Heart left ventricle (tissue), 16 donors: ENCODE measurements at regions not wholly inside any gene's neighbourhood (a gene's known extent, or its start where the extent isn't known, plus 50 kb on each side); places are given as distances from the start of the nearest gene placed in this dataset.

Experiments used
- ATAC-seq, 4 donors: fragments of 200-7000 bp; cut with Tn5 transposase; one replicate each; pipeline ENCODE4 v1.9.1; 2020 to 2022; ENCODE audit warnings: moderate library complexity in 4 of 4, mild to moderate bottlenecking in 3 of 4, moderate number of reproducible peaks in 1 of 4
- DNase-seq, 5 donors: peaks; one replicate each; pipeline ENCODE4 v3.0.0-alpha.2; 2020
- H3K27ac ChIP-seq, 12 donors: fragments of 200-600 bp; sonication (generic) in 4 of 12; one replicate each; pipeline versions ENCODE4 v1.5.0 to v1.8.0; 2016 to 2022; ENCODE audit warnings: mild to moderate bottlenecking in 2 of 12
- H3K27me3 ChIP-seq, 9 donors: fragments of 200-600 bp; sonication (generic) in 2 of 9; one replicate each; pipeline versions ENCODE4 v1.5.1 to v1.8.0; 2016 to 2022; ENCODE audit warnings: mild to moderate bottlenecking in 3 of 9
- H3K36me3 ChIP-seq, 9 donors: fragments of 200-600 bp; sonication (generic) in 2 of 9; one replicate each; pipeline versions ENCODE4 v1.5.0 to v1.8.0; 2018 to 2022; ENCODE audit warnings: mild to moderate bottlenecking in 2 of 9
- H3K4me1 ChIP-seq, 12 donors: fragments of 200-600 bp; sonication (generic) in 4 of 12; one replicate each; pipeline versions ENCODE4 v1.5.0 to v1.8.0; 2016 to 2022; ENCODE audit warnings: mild to moderate bottlenecking in 3 of 12
- H3K4me3 ChIP-seq, 12 donors: fragments of 200-600 bp; sonication (generic) in 4 of 12; one replicate each; pipeline versions ENCODE4 v1.5.0 to v1.8.0; 2017 to 2022; ENCODE audit warnings: mild to moderate bottlenecking in 9 of 12, moderate library complexity in 4 of 12
- H3K9me3 ChIP-seq, 12 donors: fragments of 200-600 bp; sonication (generic) in 4 of 12; one replicate each; pipeline versions ENCODE4 v1.5.0 to v1.8.0; 2016 to 2022; ENCODE audit warnings: mild to moderate bottlenecking in 1 of 12
- POLR2A ChIP-seq, 2 donors: fragments of 450-650 bp; IDR thresholded peaks; one replicate each; pipeline ENCODE4 v1.6.1; 2017; ENCODE audit warnings: antibody characterized with exemption in 2 of 2, mild to moderate bottlenecking in 2 of 2, moderate library complexity in 2 of 2
- WGBS, 4 donors: extraction: QIAGEN DNeasy Blood & Tissue Kit in 2 of 4; methylation state at CpG; one replicate each; pipeline versions ENCODE4 v1.1.5 to v1.1.7; 2013 to 2018; 5-methylcytosine and 5-hydroxymethylcytosine counted together
- intact Hi-C, 10 donors: fragments of 100-400 bp; cut with DNase I; formaldehyde crosslinking; loops; one replicate each; pipeline versions ENCODE4 v1.11.1 to v1.14.2; 2022
- TF ChIP-seq, protein P1 (sequence below), 12 donors: fragments of 200-600 bp; sonication (generic) in 4 of 12; IDR thresholded peaks; one replicate each; pipeline versions ENCODE4 v1.5.0 to v1.8.0; 2018 to 2022; ENCODE audit warnings: antibody characterized with exemption in 12 of 12, mild to moderate bottlenecking in 5 of 12
- donor health status: ischemic (EF 13 %, LVEDD 7.1; RV severe dilation, severe dysfunction).
- donor health status: healthy with polysubstance abuse.
- donor health status: DM: no; HTN: yes; CAD: no.
- donor health status: DM: no; HTN: no; CAD: no.
- donor health status: ischemic (EF 25% LVEDD 6.9; RV normal size, moderate dysfunction).
- donor health status: ischemic (EF 25% LVEDD 5.7; RV mildly dilated, moderate dysfunction).
- donor health status: healthy.
- donor health status: DM: yes; HTN: yes; CAD: no.
- donor health status: ischemic (EF 35%, LVEDD 5.7; RV mildly dilated, moderate dysfunction).
- donor health status: nonischemic (EF 11% LVEDD 7.7; RV severe dilation, severe dysfunction).
- donor health status: DM: yes; HTN: yes; CAD: no.
- donor health status: PGD.
- donor health status: ischemic (EF 29% LVEDD 5.4; RV normal size, mild dysfunction).
- donor health status: nonischemic (EF 23%, LVEDD 6.1; RV moderate dilation, normal function).

GRCh38 chr2:48856144-48856543, 100.6 kb upstream of the LHCGR start:
- DNase-seq = no peak
- Histone ChIP-seq H3K9me3 (no peaks in the 10 kb centered on the region), H3K4me1 (no peaks in the 10 kb centered on the region), H3K27me3 (peaks cover 0 to 7% (median 0%) of the 10 kb centered on the region in 9 donors), H3K27ac (no peak overlapping the region), H3K36me3 (no peaks in the 10 kb centered on the region), H3K4me3 (no peak overlapping the region)
- TF ChIP-seq, protein P1, sequence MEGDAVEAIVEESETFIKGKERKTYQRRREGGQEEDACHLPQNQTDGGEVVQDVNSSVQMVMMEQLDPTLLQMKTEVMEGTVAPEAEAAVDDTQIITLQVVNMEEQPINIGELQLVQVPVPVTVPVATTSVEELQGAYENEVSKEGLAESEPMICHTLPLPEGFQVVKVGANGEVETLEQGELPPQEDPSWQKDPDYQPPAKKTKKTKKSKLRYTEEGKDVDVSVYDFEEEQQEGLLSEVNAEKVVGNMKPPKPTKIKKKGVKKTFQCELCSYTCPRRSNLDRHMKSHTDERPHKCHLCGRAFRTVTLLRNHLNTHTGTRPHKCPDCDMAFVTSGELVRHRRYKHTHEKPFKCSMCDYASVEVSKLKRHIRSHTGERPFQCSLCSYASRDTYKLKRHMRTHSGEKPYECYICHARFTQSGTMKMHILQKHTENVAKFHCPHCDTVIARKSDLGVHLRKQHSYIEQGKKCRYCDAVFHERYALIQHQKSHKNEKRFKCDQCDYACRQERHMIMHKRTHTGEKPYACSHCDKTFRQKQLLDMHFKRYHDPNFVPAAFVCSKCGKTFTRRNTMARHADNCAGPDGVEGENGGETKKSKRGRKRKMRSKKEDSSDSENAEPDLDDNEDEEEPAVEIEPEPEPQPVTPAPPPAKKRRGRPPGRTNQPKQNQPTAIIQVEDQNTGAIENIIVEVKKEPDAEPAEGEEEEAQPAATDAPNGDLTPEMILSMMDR (IDR thresholded peaks at IDR 0.05) = no peak
- TF ChIP-seq POLR2A (IDR thresholded peaks at IDR 0.05) = no peak
- 91 to 97% (median 95%) methylated on average over 4 of the region's 4 CpGs for WGBS, 4 donors
- ATAC-seq = no peak
- intact Hi-C loops = no loop called here

GRCh38 chr2:48855142-48855541, 99.6 kb upstream of the LHCGR start:
- Histone ChIP-seq H3K36me3 (no peaks in the 10 kb centered on the region), H3K27me3 (peaks cover 0 to 7% (median 0%) of the 10 kb centered on the region in 9 donors), H3K4me3 (no peak overlapping the region), H3K4me1 (no peaks in the 10 kb centered on the region), H3K9me3 (no peaks in the 10 kb centered on the region), H3K27ac (no peak overlapping the region)
- ATAC-seq (no peak), DNase-seq (no peak)
- TF ChIP-seq, protein P1 (IDR thresholded peaks at IDR 0.05) = no peak
- TF ChIP-seq POLR2A (IDR thresholded peaks at IDR 0.05) = no peak
- intact Hi-C loops = no loop called here
- WGBS, 4 donors = 48 to 57% (median 53%) methylated on average over 2 of the region's 2 CpGs

DNA sequence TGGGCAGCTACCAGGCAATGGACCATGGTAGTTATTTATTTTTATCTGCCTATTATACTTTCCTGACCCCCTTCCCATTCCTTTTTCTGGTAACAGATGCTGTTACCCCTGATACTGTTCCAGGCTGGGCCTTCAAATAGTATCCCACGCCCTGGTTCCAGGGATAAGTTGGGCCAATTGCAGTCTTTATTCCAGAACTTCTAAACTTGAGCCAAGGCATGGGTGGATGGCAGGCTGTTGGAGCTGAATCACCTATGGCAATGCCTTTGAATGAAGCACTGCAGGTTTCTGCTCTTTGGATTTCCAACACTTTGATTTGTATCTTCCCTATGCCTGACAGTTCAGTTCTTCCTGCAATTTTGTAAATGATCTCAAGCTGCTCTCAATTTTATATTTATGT, 99.2 kb upstream of the LHCGR start:
- ATAC-seq = no peak
- H3K9me3 ChIP-seq = no peaks in the 10 kb centered on the region
- no peak overlapping the region for H3K27ac ChIP-seq
- WGBS, 4 donors = 77 to 95% (median 84%) methylated on average over 1 of the region's 1 CpG
- no peak for DNase-seq
- H3K27me3 ChIP-seq = peaks cover 0 to 7% (median 0%) of the 10 kb centered on the region in 9 donors
- H3K4me3 ChIP-seq = no peak overlapping the region
- TF ChIP-seq POLR2A (IDR thresholded peaks at IDR 0.05) = no peak
- TF ChIP-seq, protein P1 (IDR thresholded peaks at IDR 0.05) = no peak
- intact Hi-C loops = no loop called here
- no peaks in the 10 kb centered on the region for H3K36me3 ChIP-seq
- H3K4me1 ChIP-seq = no peaks in the 10 kb centered on the region

DNA sequence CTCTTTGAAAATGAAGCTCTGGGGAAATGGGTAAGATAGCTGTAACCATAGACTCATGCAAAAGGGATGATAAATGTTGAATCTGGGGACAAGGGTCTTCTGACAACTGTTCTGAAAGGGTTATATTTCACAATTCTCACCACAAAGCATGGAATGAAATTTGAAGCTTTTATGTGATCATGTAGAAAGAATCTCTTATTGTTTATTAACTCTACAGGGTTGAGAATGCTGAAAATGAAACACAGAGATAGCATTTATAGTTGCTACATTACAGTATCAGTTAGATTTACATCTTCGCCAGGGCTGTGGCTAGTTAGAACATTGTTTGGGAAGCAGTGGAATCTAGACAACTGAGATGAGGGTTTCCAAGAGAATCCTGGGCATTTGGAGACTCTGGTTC, 97.4 kb upstream of the LHCGR start:
- no peak for DNase-seq
- intact Hi-C loops = no loop called here
- TF ChIP-seq, protein P1 (IDR thresholded peaks at IDR 0.05) = no peak
- TF ChIP-seq POLR2A (IDR thresholded peaks at IDR 0.05) = no peak
- H3K27ac ChIP-seq = no peak overlapping the region
- ATAC-seq = no peak
- WGBS, 4 donors = 76 to 91% (median 80%) methylated on average over 1 of the region's 1 CpG
- H3K27me3 ChIP-seq = peaks cover 0 to 7% (median 0%) of the 10 kb centered on the region in 9 donors
- H3K9me3 ChIP-seq = no peaks in the 10 kb centered on the region
- H3K4me3 ChIP-seq = no peak overlapping the region
- H3K4me1 ChIP-seq = no peaks in the 10 kb centered on the region
- H3K36me3 ChIP-seq = no peaks in the 10 kb centered on the region
